HG02759 (cell line): ENCODE measurements at regions not wholly inside any gene's neighbourhood (a gene's known extent, or its start where the extent isn't known, plus 50 kb on each side); places are given as distances from the start of the nearest gene placed in this dataset.

Experiments used
- ATAC-seq: cut with Tn5 transposase; IDR thresholded peaks from one replicate; pipeline ENCODE4 v1.9.1; 2021; ENCODE audit warnings: mild to moderate bottlenecking, moderate library complexity; ENCODE audit not compliant: unreplicated experiment

DNA sequence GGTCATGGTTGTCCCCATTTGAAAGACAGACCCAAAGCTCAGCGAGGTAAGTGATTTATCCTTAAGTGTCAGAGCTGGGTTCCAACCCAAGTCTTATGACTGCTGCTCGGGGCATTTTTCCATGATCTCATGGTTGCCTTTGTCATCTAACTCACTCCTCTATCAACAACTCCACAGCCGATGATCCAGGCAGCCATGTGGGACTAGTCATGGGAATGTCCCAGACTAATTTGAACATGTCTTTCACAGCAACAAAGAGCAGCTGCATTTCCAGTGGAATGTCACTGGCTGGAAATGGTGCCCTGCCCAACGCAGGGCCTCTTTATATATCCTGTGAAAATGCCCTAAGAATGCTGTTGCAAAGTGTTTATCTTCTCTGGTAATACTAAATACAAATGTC is 284.8 kb upstream of the PPARGC1A start:
- ATAC-seq: no peak

DNA sequence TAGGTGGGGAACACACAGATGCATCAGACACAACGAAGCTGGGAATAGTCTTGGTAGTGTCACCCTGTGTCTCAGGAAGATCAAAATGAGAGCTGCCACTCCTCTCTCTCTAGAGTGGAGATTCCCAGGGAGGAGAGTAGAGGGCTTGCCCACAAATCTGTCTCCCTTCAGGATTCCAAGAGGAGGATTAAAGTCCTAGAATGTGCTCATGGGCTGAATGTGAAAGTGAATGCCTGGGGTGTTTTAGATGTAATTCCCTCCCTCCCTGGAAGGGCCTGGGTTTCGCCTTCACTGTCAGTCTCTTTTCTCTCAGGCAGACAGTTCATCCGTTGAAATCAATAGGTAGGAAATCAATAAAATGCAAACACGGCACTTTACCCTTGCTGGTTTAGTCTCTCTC is 282.6 kb upstream of the PPARGC1A start:
- no peak for ATAC-seq

DNA sequence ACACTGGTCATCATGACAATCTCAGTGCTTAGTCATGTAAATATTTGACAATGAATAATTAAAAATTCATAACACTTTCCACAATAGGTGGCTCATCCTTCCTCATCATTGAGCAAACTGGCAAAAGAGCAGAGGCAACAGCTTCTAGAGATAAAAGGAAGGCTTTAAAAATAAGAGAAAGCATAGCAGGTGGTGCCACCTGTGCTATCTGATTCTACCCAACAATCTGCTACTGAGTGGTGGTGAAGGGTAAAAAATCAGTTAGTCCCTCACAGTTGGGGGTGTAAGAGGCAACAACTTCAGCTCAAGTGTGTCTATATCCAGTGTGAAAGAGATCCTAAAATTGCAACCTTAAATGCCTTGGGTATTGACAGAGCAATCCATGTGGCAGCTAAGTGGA is 280.1 kb upstream of the PPARGC1A start:
- ATAC-seq: no peak

DNA sequence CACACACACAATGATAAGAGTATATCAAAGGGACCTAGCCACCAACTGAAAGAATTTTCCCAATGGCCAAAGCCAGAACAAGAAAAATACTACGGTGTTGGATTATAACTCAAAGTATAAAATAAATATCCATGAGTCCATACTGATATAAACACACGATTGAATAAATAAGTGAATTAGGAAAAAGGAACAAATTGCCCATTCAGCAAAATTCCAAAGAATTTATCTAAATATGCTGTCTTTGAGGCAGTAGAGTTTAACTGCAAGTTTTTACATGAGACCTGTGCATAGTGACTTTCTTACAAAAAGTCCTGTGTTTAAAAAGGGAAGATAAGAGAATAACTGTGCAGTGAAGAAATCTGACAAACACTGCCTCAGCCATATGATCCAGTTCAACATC is 278.8 kb upstream of the PPARGC1A start:
- ATAC-seq: no peak

DNA sequence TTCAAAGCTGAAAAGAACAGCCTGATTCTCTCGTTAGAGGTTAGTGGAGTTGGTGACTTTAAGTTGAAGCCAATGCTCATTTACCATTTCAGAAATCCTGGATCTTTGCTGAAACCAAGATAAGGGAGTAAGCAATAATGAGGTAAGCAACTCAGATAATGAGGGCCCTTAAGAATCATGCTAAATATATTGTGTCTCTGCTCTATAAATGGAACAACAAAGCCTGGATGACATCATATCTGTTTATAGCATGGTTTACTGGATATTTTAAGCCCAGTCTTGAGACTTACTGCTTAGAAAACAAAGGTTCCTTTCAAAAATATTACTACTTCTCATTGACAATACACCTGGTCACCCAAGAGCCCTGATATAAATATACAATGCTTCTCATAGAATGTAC is 276.7 kb upstream of the PPARGC1A start:
- no peak for ATAC-seq

DNA sequence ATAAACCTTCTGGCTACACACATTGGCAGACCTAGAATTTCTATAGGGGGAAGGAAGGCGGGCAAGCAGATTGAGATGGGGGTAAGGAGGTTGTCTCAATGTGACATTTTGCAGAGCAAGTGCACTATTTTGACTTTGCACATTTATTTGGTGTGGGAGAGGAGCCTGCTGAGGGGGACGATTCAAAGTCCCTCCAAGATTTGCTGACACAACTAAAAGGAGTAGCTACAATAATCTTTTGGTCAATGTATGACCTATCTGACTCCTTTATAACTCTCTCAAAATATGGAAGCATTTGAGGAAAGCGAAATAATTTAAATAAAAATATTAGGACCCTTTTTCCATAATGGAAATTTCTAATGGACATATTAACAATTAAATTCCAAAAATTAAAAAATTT is 274.9 kb upstream of the PPARGC1A start:
- ATAC-seq: no peak

DNA sequence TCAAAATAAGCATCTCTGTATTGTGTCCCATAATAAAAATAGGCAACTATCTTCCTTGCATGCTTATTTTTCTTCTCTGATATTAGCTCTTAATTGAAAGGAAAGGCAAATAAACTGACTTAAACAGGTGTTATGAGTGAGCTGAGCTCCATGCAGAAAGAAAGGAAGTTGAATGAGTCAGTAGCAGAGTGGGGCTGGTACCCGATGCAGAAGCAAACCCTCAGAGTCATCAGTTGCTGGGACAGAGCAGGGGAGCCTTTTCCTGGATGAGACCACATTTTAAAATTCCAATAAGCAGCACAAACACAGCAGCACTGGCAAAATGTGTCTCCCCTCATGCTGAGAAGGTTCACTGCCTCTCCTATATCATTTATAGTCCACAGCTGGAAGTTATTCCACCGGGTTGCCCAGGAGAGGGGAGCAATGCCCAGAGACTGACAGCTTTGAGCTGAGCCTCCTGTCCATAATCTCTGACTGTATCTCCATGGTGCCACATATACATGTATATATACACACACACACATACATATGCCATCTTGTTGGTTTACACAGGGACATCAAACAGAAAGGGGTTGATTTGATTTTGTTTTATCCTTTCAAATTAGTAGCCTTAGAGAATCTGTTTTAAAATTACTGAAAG is 274.3 kb upstream of the PPARGC1A start:
- ATAC-seq: no peak

DNA sequence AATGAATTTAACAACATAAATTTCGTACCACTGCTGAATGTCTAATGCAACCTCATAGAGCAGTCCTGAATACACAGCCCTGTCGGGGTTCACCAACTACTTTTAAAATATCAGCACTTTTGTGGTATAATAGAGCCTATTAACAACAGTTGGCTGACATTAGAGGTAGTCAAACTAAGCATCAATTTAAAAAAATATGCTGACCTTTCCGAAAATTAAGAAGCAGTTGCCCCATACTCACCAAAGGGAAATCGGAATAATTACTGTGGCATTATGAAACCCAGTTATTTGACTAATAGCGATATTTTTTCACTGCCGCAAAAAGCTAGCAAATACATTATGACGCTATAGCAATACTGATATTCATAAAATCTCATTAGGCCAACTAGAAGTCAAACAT is 273.5 kb upstream of the PPARGC1A start:
- ATAC-seq: no peak

DNA sequence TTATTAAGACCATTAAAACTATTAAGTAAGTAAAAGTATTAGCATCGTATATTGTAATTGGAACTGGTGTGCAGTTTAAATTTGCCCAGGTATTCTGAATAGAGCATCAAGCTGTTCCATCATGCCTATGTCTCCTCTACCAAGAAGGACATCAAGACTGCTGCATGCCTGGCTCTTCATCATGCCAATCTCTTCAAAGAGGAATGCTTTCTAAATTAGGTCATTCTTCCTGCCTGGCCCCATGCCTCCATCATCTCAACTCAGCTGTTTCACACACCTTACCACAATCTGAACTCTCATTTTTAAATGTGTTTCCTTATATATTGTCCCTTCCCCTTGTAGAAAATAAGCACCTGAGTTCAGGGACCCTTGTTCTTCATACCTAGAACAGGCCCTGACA is 270.5 kb upstream of the PPARGC1A start:
- ATAC-seq: no peak

DNA sequence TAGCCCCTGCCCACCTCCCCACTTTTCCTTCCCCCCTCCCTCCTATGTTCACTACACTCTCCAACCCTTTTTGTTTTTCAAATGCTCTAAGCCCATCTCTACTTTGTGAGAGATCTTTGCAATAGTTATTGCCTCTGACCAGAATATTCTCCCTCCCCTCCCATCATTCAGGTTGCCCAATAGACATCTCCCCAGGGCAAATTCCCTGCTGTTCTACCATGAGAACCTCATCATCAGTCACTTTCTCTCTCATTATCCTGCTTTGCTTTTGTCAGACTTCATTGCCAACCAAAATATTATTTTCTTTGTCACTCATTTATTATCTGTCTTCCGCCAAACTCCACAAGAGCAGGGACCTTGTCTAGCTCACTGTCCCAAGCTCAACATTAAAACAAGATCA is 268.2 kb upstream of the PPARGC1A start:
- ATAC-seq: no peak

DNA sequence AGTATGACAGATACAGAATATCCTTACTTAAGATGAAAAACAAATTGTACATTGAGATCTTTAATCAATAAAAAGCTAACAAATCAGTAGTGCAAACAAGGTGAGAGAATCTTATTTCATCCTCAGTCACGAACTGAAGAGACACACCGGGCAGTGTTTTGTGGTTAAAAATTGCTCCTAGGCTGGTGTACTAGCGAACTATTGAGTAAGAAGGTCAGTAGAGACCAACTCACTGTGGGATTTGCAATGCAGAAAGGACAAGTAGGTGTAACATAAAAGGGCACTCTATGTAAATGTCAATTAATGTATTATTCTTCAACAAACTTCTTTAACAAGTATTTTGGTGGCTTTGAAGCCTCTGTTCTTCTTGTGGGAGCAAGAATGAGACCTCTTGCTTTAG is 260.2 kb upstream of the PPARGC1A start:
- no peak for ATAC-seq

DNA sequence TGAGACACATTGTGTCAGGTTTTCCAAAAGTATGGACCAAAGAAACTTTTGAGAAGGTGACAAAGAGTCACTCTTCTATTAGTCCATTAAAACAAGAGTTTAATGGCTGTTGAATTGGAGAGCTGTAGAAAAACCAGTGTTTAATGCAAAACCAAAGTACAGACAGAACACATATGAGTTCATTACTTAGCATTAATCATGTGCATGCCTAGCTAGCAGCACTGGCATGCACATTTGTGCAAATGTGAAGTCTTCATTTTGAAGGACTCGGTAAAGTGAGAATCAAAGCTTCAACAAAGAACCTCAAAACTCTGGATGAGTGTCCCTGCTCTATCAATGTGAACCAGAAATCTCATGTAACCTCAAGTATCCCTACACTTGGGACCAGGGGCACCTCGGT is 256.3 kb upstream of the PPARGC1A start:
- ATAC-seq: no peak

DNA sequence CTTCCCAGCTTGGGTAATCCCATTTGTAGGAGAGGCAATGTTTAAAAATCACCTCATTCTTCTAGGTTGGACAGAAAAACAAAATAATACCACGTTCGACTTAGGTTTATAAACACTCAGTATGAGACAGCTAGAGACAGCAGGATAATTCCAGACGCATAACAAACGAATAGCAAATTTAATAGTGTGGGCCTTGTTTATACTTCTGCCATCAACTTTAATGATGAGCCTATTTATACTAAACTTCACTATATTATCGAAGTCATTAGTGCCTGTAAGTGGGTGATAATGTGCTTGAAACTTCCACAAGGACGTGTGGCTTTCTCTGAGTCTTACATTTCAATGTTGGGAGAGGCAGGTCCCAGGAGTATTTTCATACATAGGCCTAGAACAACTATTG is 255.7 kb upstream of the PPARGC1A start:
- ATAC-seq: no peak

DNA sequence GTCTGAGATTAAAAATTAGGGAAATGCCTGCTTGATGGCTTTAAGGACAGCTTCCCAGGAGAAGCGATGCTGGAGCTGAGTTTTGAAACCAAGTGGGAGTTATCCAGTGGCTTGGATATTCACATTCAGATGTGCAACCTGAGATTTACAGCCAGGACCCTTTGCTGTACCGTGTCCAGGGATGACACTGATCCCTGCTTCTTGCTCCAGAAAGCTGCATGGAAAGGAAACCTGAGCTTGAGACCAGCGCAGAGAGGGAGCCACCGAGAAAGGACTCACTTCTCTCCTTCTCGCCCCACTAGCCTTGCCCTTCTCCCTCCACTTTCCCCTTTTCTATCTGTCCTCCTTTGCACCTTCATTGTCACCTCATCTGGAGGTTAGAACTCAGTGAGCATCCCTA is 254.5 kb upstream of the PPARGC1A start:
- ATAC-seq: no peak

DNA sequence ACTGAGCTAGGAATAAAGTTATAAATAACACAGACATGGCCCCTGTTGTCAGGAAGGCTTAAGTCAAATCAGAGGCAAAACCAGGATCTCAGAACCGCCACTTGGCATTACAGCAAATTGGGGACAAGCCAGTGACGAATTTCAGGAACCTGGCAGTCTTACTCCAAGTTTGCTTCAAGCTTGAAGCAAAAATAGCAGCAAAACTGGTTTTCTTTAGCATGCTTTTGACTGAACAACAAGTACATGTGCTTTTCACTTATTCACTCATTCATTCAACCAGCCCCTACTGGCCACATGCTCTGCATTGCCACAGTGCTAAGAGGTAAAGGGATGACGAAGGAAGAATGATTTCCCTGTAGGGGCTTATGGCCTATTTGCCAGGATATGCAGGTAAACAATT is 253.9 kb upstream of the PPARGC1A start:
- no peak for ATAC-seq

DNA sequence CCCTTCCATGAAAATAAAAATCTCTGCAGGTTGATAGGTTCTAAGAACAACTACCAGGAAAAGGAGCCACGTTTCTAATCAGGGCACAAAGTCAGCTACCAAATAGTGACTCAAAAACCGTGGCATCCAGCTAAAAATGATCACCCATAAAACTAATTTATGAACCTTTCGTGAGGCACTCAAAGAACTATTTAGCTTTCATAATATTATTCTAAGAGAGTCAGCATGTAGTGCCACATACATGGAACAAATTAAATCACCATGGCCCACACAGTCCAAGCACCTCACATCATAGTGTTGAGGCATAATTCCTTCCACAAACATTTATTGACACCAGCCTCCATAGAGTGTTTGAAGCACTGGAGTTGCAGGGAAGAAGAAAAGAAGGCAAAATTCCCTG is 252.0 kb upstream of the PPARGC1A start:
- ATAC-seq: no peak

DNA sequence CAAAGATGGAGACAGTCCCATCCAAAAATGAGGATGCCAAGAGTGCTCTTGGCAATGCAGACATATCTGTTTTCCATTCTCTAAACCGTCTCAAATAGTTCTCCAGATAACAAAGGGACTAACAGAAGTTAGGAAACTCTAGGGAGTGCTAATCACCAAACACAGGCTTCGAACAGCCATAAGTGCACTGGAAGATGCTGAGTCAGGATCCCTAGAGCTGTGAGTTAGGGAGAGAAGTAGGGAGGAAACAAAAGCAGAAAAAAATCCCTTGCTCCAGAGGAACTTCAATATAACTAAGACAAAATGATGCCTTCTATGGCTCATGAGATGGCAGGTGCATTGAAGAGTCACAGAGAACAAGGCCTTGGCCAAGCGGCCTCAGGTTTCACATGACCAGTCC is 251.0 kb upstream of the PPARGC1A start:
- no peak for ATAC-seq

DNA sequence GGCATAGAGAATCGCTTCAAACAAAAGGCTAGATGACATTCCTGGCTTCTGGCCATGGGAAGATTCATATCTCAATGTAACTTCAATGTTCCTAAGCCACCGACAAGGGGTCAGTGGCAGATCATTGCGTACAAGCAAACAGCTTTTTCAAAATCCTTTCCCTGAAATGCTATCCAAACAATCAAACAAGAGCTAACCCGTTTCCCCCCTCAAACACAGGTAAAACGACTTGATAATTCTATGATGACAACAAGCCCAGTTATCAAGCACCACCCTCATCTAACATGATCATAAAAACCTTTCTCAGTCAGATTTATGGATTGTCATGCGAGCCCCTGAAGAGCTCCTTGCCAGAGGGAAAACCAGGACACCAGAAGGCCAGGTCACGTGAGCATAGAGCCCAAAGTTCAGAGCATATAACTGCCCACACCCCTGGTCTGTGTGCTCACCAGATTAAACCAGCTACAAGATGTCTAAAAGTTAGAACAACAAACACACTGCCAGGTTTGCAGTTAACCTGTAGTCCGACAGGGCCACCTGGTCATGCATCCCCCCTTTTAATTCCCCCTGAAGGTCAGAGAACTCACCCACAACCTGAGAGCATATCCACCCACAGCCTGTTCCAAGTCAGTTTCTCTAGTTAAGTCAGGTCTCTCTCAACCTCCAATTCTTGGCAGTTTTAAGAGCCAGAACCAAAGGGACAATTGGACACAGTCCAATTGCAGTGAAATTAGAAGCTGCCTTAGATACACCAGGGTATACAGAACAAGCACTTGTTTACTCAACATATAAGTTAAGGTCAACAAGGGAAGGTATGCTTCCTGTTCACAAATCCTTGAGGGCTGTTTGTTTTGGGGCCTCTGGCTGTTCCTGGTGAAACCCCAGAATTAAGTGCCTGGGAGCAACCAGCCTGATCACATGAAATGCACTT is 248.1 kb upstream of the PPARGC1A start:
- ATAC-seq: no peak

DNA sequence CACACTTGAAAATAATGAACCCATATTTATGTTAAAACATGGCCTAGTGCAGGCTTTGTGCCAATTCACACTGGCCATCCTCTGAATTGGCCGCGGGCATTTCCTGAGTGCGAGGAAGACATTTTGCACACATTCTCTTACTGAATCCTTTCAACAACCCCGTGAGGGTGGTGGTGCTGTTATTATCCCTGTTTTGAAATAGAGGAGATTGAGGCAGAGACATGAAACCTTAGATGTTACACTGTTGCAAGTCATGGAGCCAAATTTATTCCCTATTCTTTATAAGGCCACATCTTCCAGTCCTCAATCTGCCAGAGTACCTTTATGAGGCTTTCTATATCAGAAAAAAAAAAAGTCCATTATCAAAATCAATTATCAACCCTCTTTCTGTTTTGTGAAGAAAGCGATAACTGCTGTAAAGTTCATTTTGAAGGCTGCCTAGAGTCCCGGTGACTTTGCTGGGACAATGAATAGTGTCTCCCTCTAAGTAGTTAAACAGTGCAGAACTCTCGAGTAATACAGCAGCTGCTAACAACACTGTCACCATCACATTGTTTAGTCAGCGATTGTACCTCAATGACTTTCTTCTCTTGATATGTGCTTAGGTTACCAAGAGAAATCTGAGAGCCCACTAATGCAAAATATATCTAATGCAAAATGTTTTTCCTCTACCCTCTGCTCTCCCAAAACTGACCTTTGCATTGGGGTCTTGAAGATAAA is 242.3 kb upstream of the PPARGC1A start:
- ATAC-seq: no peak

DNA sequence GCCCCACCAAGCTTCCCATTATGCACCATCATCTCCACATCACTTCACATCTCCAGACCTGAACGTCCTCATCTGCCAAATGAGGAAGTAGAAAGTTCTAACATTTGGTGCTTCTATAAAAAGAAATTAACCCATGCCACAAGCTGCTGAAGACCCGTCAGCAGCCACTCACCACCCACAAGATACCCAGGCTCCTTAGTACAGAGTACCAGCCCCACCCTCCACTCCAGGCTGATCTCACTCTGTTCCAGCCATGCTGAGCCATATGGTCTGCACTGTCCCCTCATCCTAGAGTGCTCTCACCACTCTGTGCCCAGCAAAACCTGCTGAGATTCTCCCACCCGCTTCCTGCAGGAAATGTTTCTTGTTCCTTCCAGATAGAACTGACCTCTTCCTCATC is 240.8 kb upstream of the PPARGC1A start:
- no peak for ATAC-seq

DNA sequence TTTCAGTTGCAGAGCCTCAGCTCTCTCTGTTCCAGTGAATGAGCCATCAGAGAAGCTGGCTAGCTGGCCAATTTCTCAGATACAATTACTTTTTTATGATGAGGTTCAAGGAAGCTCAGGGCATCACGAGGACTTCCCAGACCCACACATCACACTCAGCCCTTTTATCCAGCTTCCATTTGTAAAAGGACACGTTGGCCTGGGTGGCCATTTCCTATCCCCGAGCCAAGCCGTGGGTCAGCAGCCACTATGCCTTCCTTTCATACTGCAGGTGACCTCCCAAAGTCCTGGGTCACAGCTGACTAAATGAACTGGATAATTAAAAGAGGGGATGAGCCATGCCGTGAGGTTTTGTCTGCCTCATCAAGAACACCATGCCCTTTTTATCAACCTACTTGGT is 236.9 kb upstream of the PPARGC1A start:
- ATAC-seq: no peak
